ENCODE measurements at regions not wholly inside any gene's neighbourhood (a gene's known extent, or its start where the extent isn't known, plus 50 kb on each side); places are given as distances from the start of the nearest gene placed in this dataset.

DNA sequence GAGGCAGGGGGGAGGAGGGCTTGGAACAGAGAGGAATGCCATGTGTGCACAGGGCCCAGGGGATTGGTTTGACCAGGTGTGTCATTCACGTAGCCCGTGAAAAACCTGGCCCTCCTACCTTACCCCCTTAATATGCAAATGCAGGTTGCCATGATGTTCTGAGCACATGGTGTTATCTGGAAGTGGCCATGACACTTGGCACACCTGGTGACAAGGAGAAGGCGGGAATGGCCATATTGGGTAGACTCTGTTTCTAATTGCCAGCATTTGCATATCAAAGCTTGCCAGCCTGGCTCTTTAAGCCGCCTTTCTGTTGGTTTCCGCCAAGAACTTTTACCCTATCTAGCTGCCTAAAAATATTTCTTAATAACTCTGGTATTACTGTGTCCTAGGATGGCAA, 202.1 kb upstream of the DPH6 start:
- TF ChIP-seq RAD51 (IDR thresholded peaks at IDR 0.05; ENCODE audit: borderline replicate concordance) (no peak), ZMYM3 (CRISPR knock-in tag; IDR thresholded peaks at IDR 0.05) (no peak)

Data from HepG2 (cell line).